CD4-positive, alpha-beta T cell (primary cell): ENCODE measurements at regions not wholly inside any gene's neighbourhood (a gene's known extent, or its start where the extent isn't known, plus 50 kb on each side); places are given as distances from the start of the nearest gene placed in this dataset.

Experiments used
- ATAC-seq: fragments of 200-7000 bp; cut with Tn5 transposase; one replicate; pipeline ENCODE4 v1.10.0; 2022; ENCODE audit warnings: mild to moderate bottlenecking; ENCODE audit not compliant: poor library complexity
- CTCF ChIA-PET: fragments of 350-600 bp; sonication (Branson Sonifier 250); formaldehyde crosslinking; loops from one replicate; lab custom pipeline; 2021; ENCODE audit warnings: antibody characterized with exemption, inconsistent platforms; lab: Charles Lee
- POLR2A ChIA-PET: fragments of 350-600 bp; sonication (Branson Sonifier 250); formaldehyde crosslinking; loops from one replicate; lab custom pipeline; 2021; ENCODE audit warnings: antibody characterized with exemption, inconsistent platforms; lab: Charles Lee
- DNase-seq, 14 experiments: peaks; one replicate each; pipeline ENCODE4 v3.0.0-alpha.2; 2013 to 2020; ENCODE audit warnings: mixed read lengths in 2 of 14
- H3K27ac ChIP-seq, 2 donors: one replicate each; pipeline versions ENCODE4 v1.5.1 to v1.7.0; 2013; ENCODE audit warnings: low read length in 2 of 2, low read depth in 1 of 2, mild to moderate bottlenecking in 1 of 2
- H3K27me3 ChIP-seq, 2 experiments: 1 replicate in 1 of 2; 2 replicates in 1 of 2; pipeline versions ENCODE4 v1.6.1 to v1.7.0; 2013; ENCODE audit warnings: low read length in 2 of 2, control low read depth in 1 of 2, mild to moderate bottlenecking in 1 of 2, moderate library complexity in 1 of 2; ENCODE audit not compliant: insufficient read depth in 2 of 2, control insufficient read depth in 1 of 2
- H3K36me3 ChIP-seq: one replicate; pipeline ENCODE4 v1.6.1; 2013; ENCODE audit warnings: low read length, control low read depth; ENCODE audit not compliant: insufficient read depth
- H3K4me1 ChIP-seq: one replicate; pipeline ENCODE4 v1.6.1; 2013; ENCODE audit warnings: low read length, control low read depth; ENCODE audit not compliant: insufficient read depth
- H3K4me3 ChIP-seq: one replicate; pipeline ENCODE4 v1.5.1; 2013; ENCODE audit warnings: mild to moderate bottlenecking, low read length, moderate library complexity
- H3K9me3 ChIP-seq, 2 experiments: 1 replicate in 1 of 2; 2 replicates in 1 of 2; pipeline versions ENCODE4 v1.6.1 to v1.7.0; 2013; ENCODE audit warnings: low read length in 2 of 2, mild to moderate bottlenecking in 2 of 2, control low read depth in 1 of 2, moderate library complexity in 1 of 2; ENCODE audit not compliant: control insufficient read depth in 1 of 2, insufficient read depth in 1 of 2
- H3K27ac Mint-ChIP-seq: one replicate; pipeline ENCODE4 v1.8.0; 2020; ENCODE audit warnings: mixed read lengths
- H3K27me3 Mint-ChIP-seq: one replicate; pipeline ENCODE4 v1.8.0; 2021; ENCODE audit warnings: mixed read lengths
- H3K36me3 Mint-ChIP-seq: one replicate; pipeline ENCODE4 v1.8.0; 2021; ENCODE audit warnings: low read depth, mixed read lengths
- H3K4me1 Mint-ChIP-seq: one replicate; pipeline ENCODE4 v1.8.0; 2021; ENCODE audit warnings: low read depth, mixed read lengths
- H3K4me3 Mint-ChIP-seq: one replicate; pipeline ENCODE4 v1.8.0; 2020; ENCODE audit warnings: mild to moderate bottlenecking, mixed read lengths
- H3K9me3 Mint-ChIP-seq: one replicate; pipeline ENCODE4 v1.8.0; 2020; ENCODE audit warnings: mixed read lengths
- CTCF ChIP-seq: fragments of 200-600 bp; IDR thresholded peaks from one replicate; pipeline ENCODE4 v1.8.0; 2022; ENCODE audit warnings: antibody characterized with exemption, mild to moderate bottlenecking
- intact Hi-C, 2 experiments: fragments of 100-400 bp; cut with DNase I in 1 of 2; cut with micrococcal nuclease in 1 of 2; formaldehyde crosslinking; loops; one replicate each; pipeline versions ENCODE4 v1.15.1 to v1.9.0; 2023 to 2025; cut with DNase I, micrococcal nuclease

- peaks cover 0 to 26% of the 10 kb centered on the region in 2 experiments for H3K9me3 ChIP-seq
- no peaks in the 10 kb centered on the region for H3K9me3 Mint-ChIP-seq
- DNase-seq (no peak), ATAC-seq (no peak)
- ChIA-PET CTCF (no interaction called here), POLR2A (no interaction called here)
- H3K4me3 ChIP-seq: no peak overlapping the region
- H3K36me3 Mint-ChIP-seq: no peaks in the 10 kb centered on the region
- no peak overlapping the region for H3K4me3 Mint-ChIP-seq
- no peak overlapping the region for H3K27ac Mint-ChIP-seq
- no peaks in the 10 kb centered on the region for H3K4me1 Mint-ChIP-seq
- no peak for TF ChIP-seq CTCF
- no peaks in the 10 kb centered on the region for H3K4me1 ChIP-seq
- peaks cover 19 to 29% of the 10 kb centered on the region in 2 experiments for H3K27me3 ChIP-seq
- H3K27me3 Mint-ChIP-seq: peaks cover 62% of the 10 kb centered on the region
- no peaks in the 10 kb centered on the region for H3K36me3 ChIP-seq
- intact Hi-C loops: loop anchor here in 1 of 2 experiments (5.0 kb wide), 1 partner anchor 314 kb away; no protein-coding TSS in a partner anchor
- no peak overlapping the region for H3K27ac ChIP-seq
Measured at GRCh38 chr16:86876499-86876898, 298.1 kb downstream of the FOXL1 start.

GRCh38 chr16:86877108-86877507 is 298.8 kb downstream of the FOXL1 start:
- H3K4me1 Mint-ChIP-seq: no peaks in the 10 kb centered on the region
- H3K9me3 ChIP-seq: peaks cover 0 to 26% of the 10 kb centered on the region in 2 experiments
- no peaks in the 10 kb centered on the region for H3K36me3 ChIP-seq
- H3K36me3 Mint-ChIP-seq: no peaks in the 10 kb centered on the region
- H3K4me3 Mint-ChIP-seq: no peak overlapping the region
- TF ChIP-seq CTCF: no peak
- H3K27me3 Mint-ChIP-seq: peaks cover 68% of the 10 kb centered on the region
- ATAC-seq: no peak
- POLR2A ChIA-PET: no interaction called here
- H3K27me3 ChIP-seq: peaks cover 19 to 29% of the 10 kb centered on the region in 2 experiments
- intact Hi-C loops: loop anchor here in 1 of 2 experiments (5.0 kb wide), 1 partner anchor 315 kb away; no protein-coding TSS in a partner anchor
- H3K4me1 ChIP-seq: no peaks in the 10 kb centered on the region
- CTCF ChIA-PET: no interaction called here
- H3K9me3 Mint-ChIP-seq: no peaks in the 10 kb centered on the region
- H3K27ac Mint-ChIP-seq: no peak overlapping the region
- no peak overlapping the region for H3K27ac ChIP-seq
- no peak overlapping the region for H3K4me3 ChIP-seq
- DNase-seq: no peak

GRCh38 chr16:86877835-86878234 is 299.5 kb downstream of the FOXL1 start:
- peaks cover 72% of the 10 kb centered on the region for H3K27me3 Mint-ChIP-seq
- no peak overlapping the region for H3K4me3 Mint-ChIP-seq
- Histone ChIP-seq H3K9me3 (peaks cover 0 to 19% of the 10 kb centered on the region in 2 experiments), H3K27ac (no peak overlapping the region), H3K27me3 (peaks cover 19 to 26% of the 10 kb centered on the region in 2 experiments), H3K36me3 (no peaks in the 10 kb centered on the region), H3K4me3 (no peak overlapping the region), H3K4me1 (no peaks in the 10 kb centered on the region)
- intact Hi-C loops: loop anchor here in 1 of 2 experiments (5.0 kb wide), 1 partner anchor 316 kb away; no protein-coding TSS in a partner anchor
- POLR2A ChIA-PET: no interaction called here
- ATAC-seq (no peak), DNase-seq (no peak)
- no peaks in the 10 kb centered on the region for H3K36me3 Mint-ChIP-seq
- CTCF ChIA-PET: no interaction called here
- TF ChIP-seq CTCF: no peak
- no peaks in the 10 kb centered on the region for H3K4me1 Mint-ChIP-seq
- H3K27ac Mint-ChIP-seq: no peak overlapping the region
- H3K9me3 Mint-ChIP-seq: no peaks in the 10 kb centered on the region
